HEK293 (cell line): ENCODE measurements at regions not wholly inside any gene's neighbourhood (a gene's known extent, or its start where the extent isn't known, plus 50 kb on each side); places are given as distances from the start of the nearest gene placed in this dataset.

Experiments used
- CTCF ChIA-PET: fragments of 350-600 bp; formaldehyde crosslinking; extraction: SDS; loops from one replicate; lab custom pipeline; 2021; ENCODE audit warnings: antibody characterized with exemption; lab: Yijun Ruan, JAX
- POLR2A ChIA-PET: fragments of 300-600 bp; formaldehyde crosslinking; extraction: SDS; loops from one replicate; lab custom pipeline; 2020; ENCODE audit warnings: antibody characterized with exemption, inconsistent platforms; lab: Yijun Ruan, JAX
- H3K27ac ChIP-seq: fragments of 200-500 bp; sonication (Bioruptor generic); 2 replicates; pipeline ENCODE4 v1.5.1; 2014; ENCODE audit warnings: low read depth, low read length, control low read depth, inconsistent platforms; ENCODE audit errors: extremely low read depth
- H3K36me3 ChIP-seq, 2 experiments: fragments of 200-500 bp in 1 of 2; sonication (Bioruptor generic) in 1 of 2; 1 replicate in 1 of 2; 2 replicates in 1 of 2; pipeline ENCODE4 v1.5.1; 2014 to 2017; ENCODE audit warnings: inconsistent platforms in 2 of 2, low read length in 2 of 2; ENCODE audit not compliant: control insufficient read depth in 2 of 2, insufficient read depth in 1 of 2
- H3K4me1 ChIP-seq: fragments of 200-500 bp; sonication (Bioruptor generic); 2 replicates; pipeline ENCODE4 v1.5.1; 2014; ENCODE audit warnings: mild to moderate bottlenecking, low read length, inconsistent platforms; ENCODE audit not compliant: control insufficient read depth, insufficient read depth
- H3K4me3 ChIP-seq: 2 replicates; pipeline ENCODE4 v1.5.1; 2011; ENCODE audit warnings: low read depth, mild to moderate bottlenecking, control low read depth, low read length, moderate library complexity
- H3K9me3 ChIP-seq: fragments of 200-500 bp; sonication (Bioruptor generic); 2 replicates; pipeline ENCODE4 v1.5.1; 2014; ENCODE audit warnings: low read depth, low read length, inconsistent platforms; ENCODE audit not compliant: control insufficient read depth, insufficient read depth
- SP7 ChIP-seq: fragments of 450-650 bp; formaldehyde crosslinking; IDR thresholded peaks from 2 replicates; pipeline ENCODE4 v1.5.1; 2016; ENCODE audit warnings: missing biosample characterization, missing genetic modification characterization
- TRIM28 ChIP-seq: IDR thresholded peaks from 2 replicates; pipeline ENCODE4 v1.6.1; 2011; ENCODE audit warnings: low read length, control low read depth, borderline replicate concordance
- ZBTB17 ChIP-seq: fragments of 450-650 bp; formaldehyde crosslinking; IDR thresholded peaks from 2 replicates; pipeline ENCODE4 v1.5.1; 2016; ENCODE audit warnings: missing biosample characterization, missing genetic modification characterization
- ZEB2 ChIP-seq: fragments of 450-650 bp; formaldehyde crosslinking; IDR thresholded peaks from 2 replicates; pipeline ENCODE4 v1.5.1; 2016; ENCODE audit warnings: missing biosample characterization, missing genetic modification characterization
- ZNF155 ChIP-seq: fragments of 450-650 bp; formaldehyde crosslinking; IDR thresholded peaks from 2 replicates; pipeline ENCODE4 v1.5.1; 2016; ENCODE audit warnings: missing biosample characterization, missing genetic modification characterization
- ZNF16 ChIP-seq: fragments of 450-650 bp; formaldehyde crosslinking; IDR thresholded peaks from 2 replicates; pipeline ENCODE4 v1.5.1; 2016; ENCODE audit warnings: low read depth, missing biosample characterization, missing genetic modification characterization
- ZNF2 ChIP-seq: fragments of 450-650 bp; formaldehyde crosslinking; IDR thresholded peaks from 2 replicates; pipeline ENCODE4 v1.5.1; 2016; ENCODE audit warnings: missing biosample characterization, missing genetic modification characterization
- ZNF221 ChIP-seq: fragments of 450-650 bp; formaldehyde crosslinking; IDR thresholded peaks from 2 replicates; pipeline ENCODE4 v1.5.1; 2017; ENCODE audit warnings: missing biosample characterization, missing genetic modification characterization, borderline replicate concordance
- ZNF311 ChIP-seq: fragments of 450-650 bp; formaldehyde crosslinking; IDR thresholded peaks from 2 replicates; pipeline ENCODE4 v1.5.1; 2017; ENCODE audit warnings: missing biosample characterization, missing genetic modification characterization, borderline replicate concordance
- ZNF366 ChIP-seq: fragments of 450-650 bp; formaldehyde crosslinking; conservative IDR thresholded peaks from 2 replicates; pipeline ENCODE4 v1.5.1; 2016; ENCODE audit warnings: missing biosample characterization, missing genetic modification characterization
- ZNF394 ChIP-seq: fragments of 450-650 bp; formaldehyde crosslinking; IDR thresholded peaks from 2 replicates; pipeline ENCODE4 v1.5.1; 2016; ENCODE audit warnings: missing biosample characterization, missing genetic modification characterization, mild to moderate bottlenecking, moderate library complexity, borderline replicate concordance
- ZNF488 ChIP-seq: fragments of 450-650 bp; formaldehyde crosslinking; IDR thresholded peaks from 2 replicates; pipeline ENCODE4 v1.5.1; 2016; ENCODE audit warnings: missing biosample characterization, missing genetic modification characterization
- ZNF518A ChIP-seq: fragments of 450-650 bp; formaldehyde crosslinking; conservative IDR thresholded peaks from 2 replicates; pipeline ENCODE4 v1.5.1; 2016; ENCODE audit warnings: low read depth, missing biosample characterization, missing genetic modification characterization
- ZNF544 ChIP-seq: fragments of 450-650 bp; formaldehyde crosslinking; IDR thresholded peaks from 2 replicates; pipeline ENCODE4 v1.5.0; 2017; ENCODE audit warnings: missing biosample characterization, missing genetic modification characterization
- ZNF555 ChIP-seq: fragments of 450-650 bp; formaldehyde crosslinking; conservative IDR thresholded peaks from 2 replicates; pipeline ENCODE4 v1.5.1; 2017; ENCODE audit warnings: missing biosample characterization, mild to moderate bottlenecking, missing genetic modification characterization, inconsistent platforms
- ZNF610 ChIP-seq: fragments of 450-650 bp; formaldehyde crosslinking; IDR thresholded peaks from 2 replicates; pipeline ENCODE4 v1.5.1; 2016; ENCODE audit warnings: missing biosample characterization, missing genetic modification characterization, borderline replicate concordance
- ZNF654 ChIP-seq: fragments of 450-650 bp; formaldehyde crosslinking; IDR thresholded peaks from 2 replicates; pipeline ENCODE4 v1.5.1; 2016; ENCODE audit warnings: low read depth, missing biosample characterization, missing genetic modification characterization
- ZNF660 ChIP-seq: fragments of 450-650 bp; IDR thresholded peaks from 2 replicates; pipeline ENCODE4 v1.5.1; 2018; ENCODE audit warnings: missing biosample characterization, mild to moderate bottlenecking, missing genetic modification characterization
- ZNF701 ChIP-seq: fragments of 450-650 bp; formaldehyde crosslinking; IDR thresholded peaks from 2 replicates; pipeline ENCODE4 v1.5.1; 2016; ENCODE audit warnings: missing biosample characterization, missing genetic modification characterization
- ZNF843 ChIP-seq: fragments of 450-650 bp; formaldehyde crosslinking; IDR thresholded peaks from 2 replicates; pipeline ENCODE4 v1.5.1; 2016; ENCODE audit warnings: missing biosample characterization, missing genetic modification characterization
- TF ChIP-seq, protein P1 (sequence below): fragments of 450-650 bp; formaldehyde crosslinking; IDR thresholded peaks from 2 replicates; pipeline ENCODE4 v1.5.1; 2016; ENCODE audit warnings: missing biosample characterization, missing genetic modification characterization
- TF ChIP-seq, protein P2 (sequence below): fragments of 450-650 bp; formaldehyde crosslinking; IDR thresholded peaks from 2 replicates; pipeline ENCODE4 v1.5.1; 2016; ENCODE audit warnings: missing biosample characterization, missing genetic modification characterization

- TF ChIP-seq ZNF518A (tag by site-specific recombination) (peak; percentile 49), ZBTB17 (peak; percentile 69), ZNF660 (tag by site-specific recombination) (peak; percentile 63; the same call in 1 of the 2 replicates), ZNF2 (tag by site-specific recombination) (0 out of 2 replicates have a peak, but pooled peaks have one; percentile 56), ZEB2 (tag by site-specific recombination) (0 out of 2 replicates have a peak, but pooled peaks have one; percentile 14), ZNF843 (no peak), ZNF155 (tag by site-specific recombination) (no peak), ZNF654 (tag by site-specific recombination) (peak; percentile 99)
- TF ChIP-seq, protein P1, sequence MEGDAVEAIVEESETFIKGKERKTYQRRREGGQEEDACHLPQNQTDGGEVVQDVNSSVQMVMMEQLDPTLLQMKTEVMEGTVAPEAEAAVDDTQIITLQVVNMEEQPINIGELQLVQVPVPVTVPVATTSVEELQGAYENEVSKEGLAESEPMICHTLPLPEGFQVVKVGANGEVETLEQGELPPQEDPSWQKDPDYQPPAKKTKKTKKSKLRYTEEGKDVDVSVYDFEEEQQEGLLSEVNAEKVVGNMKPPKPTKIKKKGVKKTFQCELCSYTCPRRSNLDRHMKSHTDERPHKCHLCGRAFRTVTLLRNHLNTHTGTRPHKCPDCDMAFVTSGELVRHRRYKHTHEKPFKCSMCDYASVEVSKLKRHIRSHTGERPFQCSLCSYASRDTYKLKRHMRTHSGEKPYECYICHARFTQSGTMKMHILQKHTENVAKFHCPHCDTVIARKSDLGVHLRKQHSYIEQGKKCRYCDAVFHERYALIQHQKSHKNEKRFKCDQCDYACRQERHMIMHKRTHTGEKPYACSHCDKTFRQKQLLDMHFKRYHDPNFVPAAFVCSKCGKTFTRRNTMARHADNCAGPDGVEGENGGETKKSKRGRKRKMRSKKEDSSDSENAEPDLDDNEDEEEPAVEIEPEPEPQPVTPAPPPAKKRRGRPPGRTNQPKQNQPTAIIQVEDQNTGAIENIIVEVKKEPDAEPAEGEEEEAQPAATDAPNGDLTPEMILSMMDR (tag by site-specific recombination) = peak; percentile 36
- TF ChIP-seq, all 188 proteins: peak for 11
Observed at GRCh38 chr6:90940812-90941481, 354.1 kb upstream of the MAP3K7 start (continued).

GRCh38 chr6:90939906-90940305 lies 353.0 kb upstream of the MAP3K7 start:
- H3K4me1 ChIP-seq = no peaks in the 10 kb centered on the region
- H3K36me3 ChIP-seq = no peaks in the 10 kb centered on the region
- POLR2A ChIA-PET = interaction anchor here (0.5 kb wide), 1 partner anchor 357 kb away, joined by 5 read pairs; no protein-coding TSS in a partner anchor
- TF ChIP-seq ZNF221 = no peak
- no peak for TF ChIP-seq ZNF366 (tag by site-specific recombination)
- no peak for TF ChIP-seq ZNF311 (tag by site-specific recombination)
- TF ChIP-seq SP7 (tag by site-specific recombination) = no peak
- no peak for TF ChIP-seq ZNF701 (tag by site-specific recombination)
- TF ChIP-seq TRIM28 = no peak
- no peak for TF ChIP-seq ZNF16 (tag by site-specific recombination)
- TF ChIP-seq ZNF394 (tag by site-specific recombination) = no peak
- TF ChIP-seq ZNF555 (tag by site-specific recombination) = no peak
- no peak for TF ChIP-seq ZNF488 (tag by site-specific recombination)
- no peak for TF ChIP-seq ZNF544 (tag by site-specific recombination)
- no peak for TF ChIP-seq ZNF610
- TF ChIP-seq, protein P2, sequence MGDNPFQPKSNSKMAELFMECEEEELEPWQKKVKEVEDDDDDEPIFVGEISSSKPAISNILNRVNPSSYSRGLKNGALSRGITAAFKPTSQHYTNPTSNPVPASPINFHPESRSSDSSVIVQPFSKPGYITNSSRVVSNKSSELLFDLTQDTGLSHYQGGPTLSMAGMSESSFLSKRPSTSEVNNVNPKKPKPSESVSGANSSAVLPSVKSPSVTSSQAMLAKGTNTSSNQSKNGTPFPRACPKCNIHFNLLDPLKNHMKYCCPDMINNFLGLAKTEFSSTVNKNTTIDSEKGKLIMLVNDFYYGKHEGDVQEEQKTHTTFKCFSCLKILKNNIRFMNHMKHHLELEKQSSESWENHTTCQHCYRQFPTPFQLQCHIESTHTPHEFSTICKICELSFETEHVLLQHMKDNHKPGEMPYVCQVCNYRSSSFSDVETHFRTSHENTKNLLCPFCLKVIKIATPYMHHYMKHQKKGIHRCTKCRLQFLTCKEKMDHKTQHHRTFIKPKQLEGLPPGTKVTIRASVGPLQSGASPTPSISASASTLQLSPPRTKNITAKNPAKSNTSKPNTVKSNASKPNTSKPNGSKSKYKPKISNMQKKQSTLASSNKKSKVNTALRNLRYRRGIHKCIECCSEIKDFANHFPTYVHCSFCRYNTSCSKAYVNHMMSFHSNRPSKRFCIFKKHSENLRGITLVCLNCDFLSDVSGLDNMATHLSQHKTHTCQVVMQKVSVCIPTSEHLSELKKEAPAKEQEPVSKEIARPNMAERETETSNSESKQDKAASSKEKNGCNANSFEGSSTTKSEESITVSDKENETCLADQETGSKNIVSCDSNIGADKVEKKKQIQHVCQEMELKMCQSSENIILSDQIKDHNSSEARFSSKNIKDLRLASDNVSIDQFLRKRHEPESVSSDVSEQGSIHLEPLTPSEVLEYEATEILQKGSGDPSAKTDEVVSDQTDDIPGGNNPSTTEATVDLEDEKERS (tag by site-specific recombination) = no peak
- TF ChIP-seq, all 188 proteins: peak for 0
- Histone ChIP-seq H3K27ac (no peak overlapping the region), H3K9me3 (no peaks in the 10 kb centered on the region), H3K4me3 (no peak overlapping the region)
- CTCF ChIA-PET = interaction anchor here (0.7 to 4.0 kb wide), 24 partner anchors 8 to 1704 kb away, joined by 3 to 33 read pairs (median 6); no protein-coding TSS in a partner anchor
